T-helper 2 cell (primary cell): ENCODE measurements at regions not wholly inside any gene's neighbourhood (a gene's known extent, or its start where the extent isn't known, plus 50 kb on each side); places are given as distances from the start of the nearest gene placed in this dataset.
"Not testable (repeated sequence)": the region's sequence is repeated elsewhere in the genome, so short reads cannot be mapped to it uniquely, and the experiment has no call there.

Experiments used
- DNase-seq, 5 experiments: peaks; one replicate each; pipeline versions ENCODE4 v3.0.0 to v3.0.0-alpha.2; 2012 to 2022

DNA sequence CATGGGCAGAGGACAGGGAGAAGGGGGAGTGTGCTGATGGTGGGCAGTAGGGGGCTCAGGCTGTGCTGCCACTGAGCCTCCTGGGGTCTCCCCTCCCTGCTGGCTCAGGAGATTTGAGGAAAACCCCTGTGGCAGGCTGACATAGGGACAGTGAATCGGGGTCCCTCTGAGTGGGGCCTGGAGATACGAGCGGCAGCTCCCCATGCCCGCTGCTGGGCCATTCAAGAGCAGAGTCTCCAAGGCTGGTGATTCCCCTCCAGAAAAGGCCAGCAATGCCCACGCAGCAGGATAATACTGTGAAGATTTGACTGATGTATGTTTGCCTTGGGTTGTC is 288.7 kb upstream of the SFSWAP start:
- DNase-seq: no peak

DNA sequence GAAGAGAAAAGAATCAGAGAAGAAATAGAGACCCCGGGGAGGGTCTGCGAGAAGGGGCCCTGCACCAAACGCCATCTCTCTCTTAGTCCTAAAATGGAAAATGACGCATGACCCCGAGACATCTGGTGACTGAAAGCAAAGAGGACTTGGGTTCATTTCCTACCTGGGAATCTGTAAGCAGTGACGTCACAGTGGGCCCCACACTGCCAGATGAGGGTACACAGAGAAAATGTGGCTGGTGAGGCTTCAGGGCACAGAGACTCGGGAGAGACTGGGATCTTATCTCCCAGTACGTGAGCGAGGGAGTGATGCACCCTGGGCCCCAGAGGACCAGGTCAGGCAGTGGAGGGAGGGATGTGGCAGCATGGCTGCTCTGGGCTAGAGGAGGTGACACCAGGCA is 288.1 kb upstream of the SFSWAP start:
- DNase-seq: no peak

DNA sequence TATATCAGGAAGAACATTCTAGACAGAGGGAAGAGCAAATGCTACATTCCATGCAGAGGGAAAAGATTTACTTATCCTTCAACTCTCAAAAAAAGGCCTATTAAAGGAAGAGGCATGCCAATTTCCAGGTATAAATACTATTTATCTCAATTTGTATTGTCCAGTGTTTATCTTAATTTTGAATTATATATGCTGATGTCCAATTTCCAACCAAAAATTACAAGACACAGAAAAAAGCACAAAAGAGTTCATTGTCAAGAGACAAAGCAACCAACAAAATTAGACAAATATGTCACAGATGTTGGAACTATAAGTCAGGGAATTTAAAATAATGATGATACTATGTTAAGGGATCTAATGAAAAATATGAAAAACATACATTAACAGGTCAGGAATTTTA is 286.6 kb upstream of the SFSWAP start:
- DNase-seq: no peak

DNA sequence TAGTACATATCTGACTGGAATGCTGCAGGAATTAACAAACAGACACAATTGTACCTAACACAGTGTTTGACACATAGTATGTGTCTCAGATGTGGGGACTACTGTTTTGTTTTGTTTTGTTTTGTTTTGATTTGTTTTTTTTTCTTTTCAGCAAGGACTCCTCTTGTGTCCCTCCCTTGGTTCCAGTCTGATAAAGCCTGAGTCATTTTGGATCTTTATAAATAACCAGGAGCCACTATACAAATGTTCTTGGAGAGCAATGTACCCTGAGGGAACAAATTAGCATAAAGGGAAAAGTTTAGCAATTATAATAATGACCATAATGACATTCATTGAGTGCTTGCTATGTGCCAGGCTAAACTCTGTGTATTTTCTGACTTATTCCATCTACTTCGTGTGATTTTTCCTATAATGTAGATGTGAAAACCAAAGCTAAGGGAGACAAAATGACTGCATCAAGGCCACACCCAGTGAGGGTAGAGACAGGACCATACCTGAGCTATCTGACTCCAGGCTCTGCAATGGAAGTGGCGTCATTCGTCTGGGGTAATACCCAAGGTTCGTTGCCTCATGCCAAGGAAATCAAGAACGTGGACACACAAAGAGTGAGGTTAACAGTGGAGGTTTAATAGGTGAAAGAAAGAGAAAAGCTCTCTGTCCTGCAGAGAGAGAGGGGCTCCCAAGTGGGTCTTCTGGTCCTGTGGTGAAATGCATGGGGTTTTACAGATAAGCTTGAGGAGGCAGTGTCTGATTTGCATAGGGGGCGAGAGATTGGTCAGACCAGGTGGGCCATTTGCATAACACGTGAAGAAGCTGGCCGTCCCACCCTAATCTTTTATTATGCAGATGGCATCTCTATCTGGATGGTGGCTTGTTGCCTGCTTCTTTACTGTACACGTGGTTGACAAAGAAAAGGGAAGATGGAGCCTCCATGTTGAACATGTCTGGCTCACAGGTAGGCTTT is 285.5 kb upstream of the SFSWAP start:
- no peak for DNase-seq

DNA sequence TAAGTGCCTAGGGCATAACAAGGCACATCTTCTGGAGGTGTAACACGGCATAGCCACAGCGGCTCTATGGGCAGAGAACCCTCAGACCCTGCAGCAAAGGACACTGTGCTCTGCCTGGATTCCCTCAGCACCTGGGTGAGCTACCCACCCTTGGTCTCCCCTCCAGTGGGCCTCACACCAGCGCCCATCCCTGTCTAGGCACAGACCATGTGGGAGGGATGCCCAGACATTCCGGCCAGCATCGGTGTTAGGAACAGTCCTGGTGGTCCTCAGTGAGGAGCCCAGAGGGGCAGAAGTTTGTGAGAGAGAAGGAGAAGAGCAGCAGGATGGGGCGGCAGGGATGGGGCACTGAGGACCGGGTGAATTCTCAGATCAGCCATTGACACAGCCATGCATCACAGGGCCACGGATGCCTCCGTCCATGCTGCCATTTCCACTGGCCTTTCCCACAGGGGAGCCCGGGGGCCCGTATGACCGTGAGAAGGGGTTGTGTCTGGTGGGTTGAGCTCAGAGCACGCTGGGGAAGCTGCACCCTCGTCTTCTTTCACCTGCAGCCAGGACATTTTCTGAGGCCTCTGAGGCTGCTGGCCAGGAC is 282.7 kb upstream of the SFSWAP start:
- no peak for DNase-seq

DNA sequence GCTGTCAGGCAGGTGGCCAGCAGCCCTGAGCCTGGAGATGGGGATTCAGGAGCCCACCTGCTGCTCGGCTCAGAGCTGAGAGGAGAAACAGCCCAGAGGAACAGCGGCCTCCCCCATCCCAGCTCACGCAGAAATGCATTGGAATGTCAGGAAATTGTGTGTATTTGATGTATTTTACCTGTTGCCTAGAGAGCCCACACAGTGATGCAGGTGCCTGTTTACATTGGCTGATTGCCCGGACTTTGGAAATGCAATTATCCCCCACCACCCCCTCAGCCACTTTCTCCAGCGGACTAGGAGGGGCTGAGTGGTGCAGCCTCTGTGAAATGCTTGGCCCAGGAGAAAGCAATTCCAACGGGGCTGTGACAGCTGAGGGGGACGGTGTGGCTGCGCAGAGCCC is 281.7 kb upstream of the SFSWAP start:
- not testable (repeated sequence) for DNase-seq

DNA sequence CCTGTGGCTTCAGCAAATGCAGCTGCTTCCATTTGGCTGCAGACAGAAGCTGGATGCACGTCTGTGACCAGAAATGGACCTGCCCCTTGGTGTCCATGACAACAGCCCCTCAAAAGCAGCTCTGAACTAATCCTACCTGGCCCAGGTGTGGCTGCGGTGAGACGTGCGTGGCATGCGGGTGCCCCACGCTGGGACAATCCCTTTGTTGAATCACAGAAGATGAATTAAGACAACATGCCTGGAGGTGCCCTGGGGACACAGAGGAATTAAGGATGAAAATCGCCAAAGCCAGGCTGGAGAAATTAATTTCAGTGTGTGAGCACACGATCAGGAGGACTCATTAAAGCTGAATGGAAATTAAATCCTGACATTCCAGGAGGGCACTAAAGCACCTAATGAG is 281.2 kb upstream of the SFSWAP start:
- not testable (repeated sequence) for DNase-seq

DNA sequence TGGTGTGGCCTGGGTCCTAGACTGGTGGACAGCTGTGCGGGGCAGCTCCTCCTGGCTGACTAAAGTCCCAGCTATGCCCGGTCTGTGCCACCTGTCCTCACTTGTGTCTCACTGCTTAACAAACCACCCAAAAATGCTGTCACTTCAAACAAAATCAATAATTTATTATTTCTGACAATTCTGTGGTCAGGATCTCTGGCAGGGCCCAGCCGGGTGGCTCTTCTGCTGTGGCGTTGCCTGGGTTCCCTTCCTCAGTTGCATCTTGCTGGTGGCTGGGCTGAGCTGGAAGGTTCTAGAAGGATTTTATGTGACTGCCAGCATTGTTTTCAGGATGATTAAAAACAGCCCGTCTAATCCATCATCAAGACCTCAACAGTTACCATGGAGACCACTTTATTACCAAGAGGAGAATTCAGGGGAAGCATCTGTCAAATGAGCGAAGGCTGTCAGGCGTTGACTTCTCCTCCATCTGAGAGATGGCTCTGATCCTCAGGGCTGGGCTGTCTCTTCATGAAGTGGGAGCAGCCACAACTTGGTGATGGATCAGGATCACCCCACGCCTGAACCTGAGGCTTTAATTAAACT is 280.6 kb upstream of the SFSWAP start:
- no peak for DNase-seq

DNA sequence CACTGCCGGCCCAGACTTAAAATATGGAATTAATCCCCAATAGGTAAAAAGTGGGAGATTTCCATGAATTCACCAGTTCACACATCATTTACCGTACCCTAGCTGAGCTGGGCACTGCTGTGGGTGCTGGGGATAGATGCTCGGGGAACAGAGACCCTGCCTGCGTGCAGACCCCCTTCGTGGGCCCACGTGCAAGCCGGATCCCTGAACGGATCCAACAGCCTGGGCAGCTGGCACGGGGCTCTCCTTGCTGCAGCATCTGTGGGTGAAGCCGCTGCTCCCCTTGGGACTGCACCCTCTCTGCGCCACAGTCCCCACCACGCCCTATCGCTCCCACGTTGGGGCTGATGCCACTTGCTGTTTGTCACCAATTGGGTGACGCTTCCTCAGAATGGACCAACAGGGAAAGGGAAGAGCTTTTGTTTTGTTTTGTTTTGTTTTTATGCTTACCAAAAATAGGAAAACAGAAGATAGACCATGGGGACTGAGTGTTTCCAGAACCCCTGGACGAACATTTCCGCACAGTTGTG is 279.7 kb upstream of the SFSWAP start:
- not testable (repeated sequence) for DNase-seq

DNA sequence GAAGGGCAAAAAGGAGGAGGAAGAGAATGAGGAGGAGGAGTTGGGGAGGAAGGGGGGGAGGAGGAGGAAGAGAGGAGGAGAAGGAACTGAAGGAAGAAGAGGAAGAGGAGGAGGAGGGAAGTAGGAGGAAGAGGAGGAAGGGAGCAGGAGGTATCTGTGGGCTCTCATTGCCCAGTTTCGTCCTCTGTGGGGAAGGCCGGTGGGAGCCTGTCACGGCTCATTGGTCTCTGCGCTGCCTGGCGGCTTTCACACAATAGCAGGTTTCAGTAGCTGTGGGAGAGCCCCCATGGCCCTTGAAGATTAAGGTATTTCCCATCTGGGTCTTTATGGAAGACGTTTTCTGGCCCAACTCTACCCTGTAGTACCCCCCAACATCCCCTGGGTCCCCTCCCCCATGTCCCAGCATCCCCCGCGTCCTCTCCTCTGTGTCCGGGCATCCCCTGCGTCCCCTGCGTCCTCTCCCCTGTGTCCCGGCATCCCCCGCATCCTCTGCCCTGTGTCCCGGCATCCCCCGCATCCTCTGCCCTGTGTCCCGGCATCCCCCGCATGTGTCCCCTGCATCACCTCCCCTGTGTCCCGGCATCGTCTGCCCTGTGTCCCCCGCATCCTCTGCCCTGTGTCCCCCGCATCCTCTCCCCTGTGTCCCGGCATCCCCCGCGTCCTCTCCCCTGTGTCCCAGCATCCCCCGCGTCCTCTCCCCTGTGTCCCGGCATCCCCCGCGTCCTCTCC is 278.2 kb upstream of the SFSWAP start:
- no peak for DNase-seq

DNA sequence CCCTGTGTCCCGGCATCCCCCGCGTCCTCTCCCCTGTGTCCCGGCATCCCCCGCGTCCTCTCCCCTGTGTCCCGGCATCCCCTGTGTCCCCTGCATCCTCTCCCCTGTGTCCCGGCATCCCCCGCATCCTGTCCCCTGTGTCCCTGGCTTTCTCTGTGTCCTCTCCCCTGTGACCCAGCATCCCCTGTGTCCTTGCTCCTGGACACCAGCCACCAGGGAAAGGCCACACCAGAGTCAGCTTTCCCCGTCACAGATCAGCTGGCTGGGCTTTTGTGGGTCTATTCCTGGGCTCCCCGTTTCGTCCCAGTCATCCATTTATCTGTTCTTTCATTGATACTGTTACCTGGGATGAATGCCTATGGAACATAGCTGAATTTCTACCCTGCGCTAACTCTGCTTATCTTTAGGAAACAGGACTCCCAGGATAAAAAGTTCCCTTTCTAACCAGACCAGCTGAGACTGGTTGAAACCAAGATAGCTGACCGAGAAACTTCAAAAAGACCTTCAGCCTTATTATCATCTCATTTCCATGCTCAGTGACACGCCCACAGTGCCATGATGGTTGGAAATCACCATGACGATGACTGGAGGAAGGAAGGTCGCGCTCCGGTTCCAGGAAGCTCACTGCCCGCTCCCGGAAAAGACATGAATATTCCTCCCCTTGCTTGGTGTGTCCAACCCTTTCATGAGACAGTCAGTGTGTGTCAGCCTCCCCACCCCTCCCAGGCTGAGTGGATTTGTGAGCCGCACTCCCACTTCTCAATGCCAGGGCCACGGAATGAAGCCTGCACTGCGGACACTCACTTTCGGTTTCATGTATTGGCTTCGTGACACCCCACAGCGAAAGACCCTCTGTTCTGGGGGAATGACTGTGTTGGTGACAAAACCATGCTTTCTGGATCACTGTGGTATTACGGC is 276.4 kb upstream of the SFSWAP start:
- no peak for DNase-seq

DNA sequence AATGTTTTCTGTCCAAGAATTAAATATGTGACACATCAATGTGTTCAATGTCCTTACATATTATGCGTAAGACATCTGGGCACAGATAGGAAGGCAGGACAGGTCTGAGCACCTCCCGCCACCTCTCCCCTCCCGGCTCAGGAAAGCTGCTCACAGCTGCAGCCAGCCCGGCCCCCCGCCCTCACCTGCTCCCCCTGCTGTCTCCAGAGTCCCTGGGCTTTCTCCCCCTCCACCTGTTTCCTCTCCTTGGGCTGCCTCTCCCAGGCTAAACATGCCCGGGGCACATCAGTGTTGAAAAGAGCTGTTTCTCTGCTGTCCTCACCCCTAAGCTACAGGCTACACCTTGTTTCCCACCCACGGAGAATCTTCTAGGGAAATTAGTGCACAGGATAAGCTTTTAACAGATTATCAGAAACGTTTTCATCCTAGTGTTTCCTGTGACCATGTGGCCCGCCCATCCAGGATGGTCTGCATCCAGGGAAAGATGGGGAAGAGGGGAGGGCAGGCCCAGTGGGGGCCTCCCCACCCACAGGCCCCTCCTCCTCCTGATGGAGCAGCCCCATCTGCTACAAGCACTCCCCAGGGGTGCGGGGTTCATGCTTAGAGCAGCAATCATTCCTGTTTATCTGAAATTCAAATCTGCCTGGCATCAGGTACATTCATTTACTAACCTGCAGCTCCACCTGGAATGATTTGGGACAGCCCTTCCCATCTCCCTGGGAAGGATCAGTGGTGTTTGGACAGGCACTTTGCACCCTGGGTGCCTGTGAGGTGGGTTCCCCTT is 273.8 kb upstream of the SFSWAP start:
- DNase-seq: no peak

DNA sequence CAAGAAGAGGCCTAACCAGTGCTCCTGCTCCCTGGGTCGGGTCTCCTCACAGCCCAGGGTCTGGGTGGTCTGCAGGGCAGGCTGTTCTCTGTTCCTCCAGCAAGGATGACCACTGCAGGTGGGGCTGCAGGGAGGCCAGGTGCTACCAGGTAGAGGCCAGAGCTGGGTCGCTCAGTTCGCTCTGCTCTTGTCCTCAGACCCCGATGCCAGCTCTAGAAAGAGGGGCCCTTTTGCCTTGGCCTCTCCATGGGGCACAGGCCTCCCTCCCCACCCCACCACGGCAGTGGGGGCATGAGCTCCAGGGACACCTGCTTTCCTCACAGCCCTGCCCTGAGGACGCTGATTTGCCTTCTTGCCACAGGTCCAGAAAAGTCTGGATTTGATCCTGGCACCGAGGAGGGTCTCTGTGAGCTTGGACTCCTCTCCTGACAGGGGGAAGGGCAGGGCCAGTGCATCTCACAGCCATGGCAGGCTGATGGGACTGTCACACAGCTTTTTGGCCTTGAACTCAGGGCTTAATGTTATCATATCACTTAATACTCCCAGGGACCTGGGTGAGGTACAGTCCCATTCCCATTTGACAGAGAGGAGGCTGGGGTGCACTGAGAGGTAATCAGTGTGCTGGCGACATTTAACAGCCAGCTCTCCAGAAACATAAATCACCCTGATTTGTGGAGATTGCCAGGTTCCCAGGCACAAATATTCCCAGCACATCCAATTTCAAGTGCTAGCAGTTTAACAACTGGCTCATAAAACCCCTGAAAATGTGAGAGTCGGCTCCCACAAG is 273.0 kb upstream of the SFSWAP start:
- DNase-seq: no peak

DNA sequence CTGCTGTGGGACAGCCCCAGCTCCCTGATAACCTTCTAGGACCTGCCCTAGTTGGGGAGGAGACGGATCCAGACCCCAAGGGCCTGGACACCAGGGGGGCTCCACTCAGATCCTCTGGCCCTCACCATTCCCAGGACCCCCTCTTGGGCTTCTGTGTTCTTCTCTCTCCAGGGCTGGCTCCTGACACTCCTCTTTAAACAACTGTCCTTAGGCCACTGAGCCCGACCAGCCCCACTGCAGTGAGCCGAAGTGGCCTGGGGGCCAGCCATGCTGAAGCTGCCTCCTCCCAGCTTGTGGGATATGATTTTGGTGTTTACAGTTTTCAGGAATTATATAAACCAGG is 272.4 kb upstream of the SFSWAP start:
- DNase-seq: not testable (repeated sequence)

DNA sequence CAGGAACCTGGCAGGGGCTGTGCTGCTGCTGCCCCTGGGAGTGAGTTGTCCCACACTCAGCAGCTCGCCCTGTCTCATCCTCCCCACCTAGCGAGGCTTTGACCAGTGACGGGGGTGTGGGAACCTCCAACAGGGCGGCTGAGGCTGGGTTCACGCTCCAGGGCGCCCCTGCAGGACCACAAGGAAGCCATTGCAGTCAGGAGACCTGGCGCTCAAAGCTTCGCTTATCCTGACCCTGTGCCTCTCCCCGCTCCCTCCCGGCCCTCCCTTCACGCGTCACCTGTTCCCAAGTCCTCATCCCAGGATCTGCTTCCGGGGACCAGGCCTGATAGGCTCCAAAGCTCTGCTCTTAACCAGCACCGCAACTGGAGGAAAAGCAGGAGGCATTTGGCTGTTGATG is 272.0 kb upstream of the SFSWAP start:
- DNase-seq: no peak

DNA sequence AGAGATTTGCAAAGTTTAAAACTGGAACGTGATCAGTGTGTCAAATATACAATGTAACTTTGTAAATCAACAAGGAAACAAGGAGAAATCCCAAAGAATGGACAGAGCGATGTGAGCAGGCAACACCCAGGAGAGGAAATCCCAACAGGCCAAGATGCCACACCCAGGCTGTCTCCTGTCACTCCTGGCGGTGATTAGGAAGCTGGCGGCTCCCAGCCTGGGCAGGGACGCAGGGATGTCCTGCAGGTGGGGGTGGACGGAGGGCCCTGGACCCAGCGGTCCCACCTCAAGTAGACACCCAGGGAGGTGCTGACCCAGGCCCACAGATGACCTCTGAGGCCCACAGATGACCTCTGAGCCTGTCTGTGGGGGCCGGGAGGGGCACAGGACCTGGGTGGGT is 271.1 kb upstream of the SFSWAP start:
- DNase-seq: not testable (repeated sequence)

DNA sequence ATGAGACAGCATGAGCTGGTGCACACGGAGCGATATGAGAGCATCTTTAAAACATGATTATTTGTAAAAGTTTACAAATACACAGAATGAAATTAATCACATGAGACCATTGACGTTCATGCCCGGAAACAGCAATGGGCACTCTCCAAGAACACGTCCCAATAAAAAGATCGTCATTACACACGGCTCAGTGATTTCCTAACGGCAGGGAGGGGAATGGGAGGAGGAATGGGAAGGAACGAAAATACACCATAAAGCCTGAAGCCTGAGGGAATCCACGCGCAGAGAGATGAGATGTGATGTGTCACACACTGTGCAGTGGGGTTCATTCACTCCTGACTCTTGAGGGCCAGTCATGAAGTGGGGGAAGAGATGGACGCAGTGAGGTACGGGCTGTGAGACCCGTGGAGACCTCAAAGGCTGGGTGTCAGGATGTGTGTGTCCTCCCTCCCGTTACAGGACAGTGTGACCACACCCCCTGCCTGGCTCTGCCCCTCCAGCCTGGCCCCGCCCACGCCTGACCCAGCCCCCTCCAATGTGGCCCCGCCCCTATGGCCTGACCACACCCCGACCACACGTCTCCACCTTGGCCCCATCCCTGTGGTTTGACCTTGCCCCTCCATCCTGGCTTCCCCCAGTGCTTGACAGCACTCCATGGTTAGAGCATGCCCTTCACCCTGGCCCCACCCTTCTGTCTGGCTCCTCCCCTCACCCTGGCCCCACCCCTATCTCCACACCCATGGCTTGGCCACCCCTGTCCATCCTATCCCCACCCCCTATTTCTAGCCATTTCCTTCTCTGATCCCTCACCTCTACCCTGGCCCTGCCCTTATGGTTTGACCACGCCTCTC is 270.5 kb upstream of the SFSWAP start:
- not testable (repeated sequence) for DNase-seq

DNA sequence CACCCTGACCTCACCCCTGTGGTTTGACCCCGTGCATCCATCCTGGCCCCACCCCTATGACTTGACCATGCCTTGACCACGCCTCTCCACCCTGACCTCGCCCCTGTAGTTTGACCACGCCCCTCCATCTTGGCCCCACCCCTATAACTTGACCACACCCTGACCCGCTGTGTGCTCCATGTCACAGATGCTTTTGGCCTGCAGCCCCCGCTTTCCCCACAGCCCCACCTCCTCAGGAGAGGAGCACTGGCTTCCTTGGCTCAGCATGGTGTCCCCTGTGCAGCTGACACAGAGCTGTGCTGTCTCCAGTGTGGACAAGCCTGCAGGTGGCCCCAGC is 269.9 kb upstream of the SFSWAP start:
- no peak for DNase-seq

DNA sequence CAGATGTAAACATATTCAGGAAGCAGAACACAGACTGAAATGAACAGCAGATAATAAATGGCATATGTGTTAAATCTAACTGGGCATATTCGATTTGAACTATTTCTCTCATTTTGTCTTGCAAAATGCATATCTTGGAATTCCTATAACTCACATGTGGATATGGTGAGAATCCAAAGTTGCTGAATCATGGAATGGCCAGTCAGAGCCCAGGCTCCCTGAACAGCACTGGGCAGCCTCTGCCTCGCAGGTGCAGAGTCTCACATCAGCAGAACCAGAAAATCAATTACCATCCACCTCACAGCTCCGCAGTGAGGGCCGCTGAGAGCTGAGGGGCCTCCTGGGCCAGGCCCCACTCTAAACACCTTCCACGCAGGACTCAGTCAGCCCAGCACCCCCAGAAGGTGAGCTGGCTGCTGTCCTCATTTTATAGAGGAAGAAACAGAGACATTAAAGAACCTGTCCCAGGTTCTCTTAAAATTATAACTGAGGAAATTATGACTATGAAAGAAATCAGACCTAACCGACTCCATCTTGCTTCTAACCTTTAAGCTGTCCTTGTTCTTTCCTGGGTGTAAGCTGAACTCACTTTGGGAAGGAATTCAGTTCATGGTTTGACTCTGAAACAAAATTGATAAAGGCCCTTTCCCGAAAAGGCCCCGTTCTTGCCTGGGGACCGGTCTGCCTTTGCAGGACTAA is 269.1 kb upstream of the SFSWAP start:
- no peak for DNase-seq
